Activated CD8-positive, alpha-beta memory T cell treated with anti-CD3 and anti-CD28 coated beads for 24 hours (primary cell): ENCODE measurements at regions not wholly inside any gene's neighbourhood (a gene's known extent, or its start where the extent isn't known, plus 50 kb on each side); places are given as distances from the start of the nearest gene placed in this dataset.

Experiments used
- DNase-seq: peaks from one replicate; pipeline ENCODE4 v3.0.0-alpha.2; 2020

- DNase-seq = no peak
Measured at GRCh38 chr18:41532344-41533086, 422.5 kb upstream of the PIK3C3 start.

GRCh38 chr18:41530970-41531369 lies 424.1 kb upstream of the PIK3C3 start:
- no peak for DNase-seq

- no peak for DNase-seq
Measured at GRCh38 chr18:41529093-41529492, 425.9 kb upstream of the PIK3C3 start.

GRCh38 chr18:41526054-41526453 lies 429.0 kb upstream of the PIK3C3 start:
- DNase-seq = no peak

GRCh38 chr18:41524674-41525470 lies 430.2 kb upstream of the PIK3C3 start:
- no peak for DNase-seq

- no peak for DNase-seq
Measured at GRCh38 chr18:41517142-41517541, 437.9 kb upstream of the PIK3C3 start.

GRCh38 chr18:41513438-41513837 lies 441.6 kb upstream of the PIK3C3 start:
- no peak for DNase-seq

GRCh38 chr18:41504316-41504715 lies 450.7 kb upstream of the PIK3C3 start:
- DNase-seq = no peak

- no peak for DNase-seq
Measured at GRCh38 chr18:41501848-41502247, 453.2 kb upstream of the PIK3C3 start.

GRCh38 chr18:41499345-41499744 lies 455.7 kb upstream of the PIK3C3 start:
- no peak for DNase-seq

- no peak for DNase-seq
Measured at GRCh38 chr18:41490861-41491260, 464.2 kb upstream of the PIK3C3 start.

GRCh38 chr18:41486575-41486974 lies 468.5 kb upstream of the PIK3C3 start:
- no peak for DNase-seq

- no peak for DNase-seq
Measured at GRCh38 chr18:41484069-41484468, 471.0 kb upstream of the PIK3C3 start.

GRCh38 chr18:41482501-41482900 lies 472.5 kb upstream of the PIK3C3 start:
- DNase-seq = no peak

- DNase-seq = no peak
Measured at GRCh38 chr18:41466436-41467160, 488.4 kb upstream of the PIK3C3 start.

GRCh38 chr18:41465386-41465785 lies 489.6 kb upstream of the PIK3C3 start:
- no peak for DNase-seq

- no peak for DNase-seq
Measured at GRCh38 chr18:41464278-41464677, 490.8 kb upstream of the PIK3C3 start.

- no peak for DNase-seq
Measured at GRCh38 chr18:41462946-41463345, 492.1 kb upstream of the PIK3C3 start.

GRCh38 chr18:41461114-41461513 lies 493.9 kb upstream of the PIK3C3 start:
- no peak for DNase-seq

- DNase-seq = no peak
Measured at GRCh38 chr18:41459656-41460055, 495.4 kb upstream of the PIK3C3 start.

GRCh38 chr18:41458376-41458775 lies 496.7 kb upstream of the PIK3C3 start:
- no peak for DNase-seq

GRCh38 chr18:41457765-41458326 lies 497.2 kb upstream of the PIK3C3 start:
- no peak for DNase-seq

- DNase-seq = no peak
Measured at GRCh38 chr18:41456831-41457230, 498.2 kb upstream of the PIK3C3 start.
